ENCODE measurements at regions not wholly inside any gene's neighbourhood (a gene's known extent, or its start where the extent isn't known, plus 50 kb on each side); places are given as distances from the start of the nearest gene placed in this dataset.

DNA sequence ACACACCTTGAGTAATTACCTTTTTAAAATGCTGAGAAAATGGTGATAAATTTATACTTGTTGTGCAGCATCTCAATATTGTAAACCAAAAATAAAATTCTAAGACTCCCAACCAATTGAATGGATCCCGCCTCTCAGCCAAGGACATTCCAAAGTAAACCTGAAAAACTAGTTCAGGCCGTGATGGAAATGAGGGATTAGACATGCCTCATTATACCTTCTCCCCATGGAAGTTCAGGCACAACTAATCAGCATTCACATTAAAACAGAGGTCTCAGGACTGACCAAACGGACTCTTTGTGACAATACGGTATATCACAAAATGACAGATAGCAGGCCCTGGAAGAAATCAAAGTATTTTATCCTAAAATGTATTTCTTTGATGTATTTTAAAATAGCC is 907.4 kb upstream of the RAG2 start:
- no peaks in the 10 kb centered on the region for H3K9me2 ChIP-seq (ENCODE audit: insufficient read depth)
- no peak overlapping the region for H2AFZ ChIP-seq (ENCODE audit: low read depth, low read length, poor library complexity, severe bottlenecking)
- H3K9ac ChIP-seq (ENCODE audit: low read length), result no peak overlapping the region
- ATAC-seq (no peak), DNase-seq (ENCODE audit: low read depth, low spot score) (no peak)
- H3K9me3 ChIP-seq (ENCODE audit: control insufficient read depth in 1 of 2, insufficient read depth in 1 of 2, low read depth in 1 of 2, low read length in 2 of 2), result peaks cover 11 to 24% of the 10 kb centered on the region in 2 experiments; a peak in 2 of 4 replicates
- no peaks in the 10 kb centered on the region for H3K36me3 ChIP-seq (ENCODE audit: control insufficient read depth in 1 of 2, insufficient read depth in 2 of 2, low read length in 2 of 2)
- no peak overlapping the region for H3K4me3 ChIP-seq (replicated peaks in 1 of 2; ENCODE audit: low read depth in 1 of 2, low read length in 2 of 2)
- ChIA-PET POLR2A (no interaction called here), CTCF (no interaction called here), RAD21 (ENCODE audit: low non-redundant PET in 1 of 2, low total read pairs in 2 of 2, uncharacterized antibody in 2 of 2, unreplicated experiment in 2 of 2) (no interaction called here)
- no peaks in the 10 kb centered on the region for H4K20me1 ChIP-seq (ENCODE audit: insufficient read depth)
- no peaks in the 10 kb centered on the region for H3K79me2 ChIP-seq (ENCODE audit: insufficient read depth, low read length)
- BruUV-seq (replicated peaks), result no TSS peak
- intact Hi-C loops (cut with micrococcal nuclease), result no loop called here
- H3K4me1 ChIP-seq (ENCODE audit: control insufficient read depth in 1 of 2, insufficient read depth in 2 of 2, low read length in 2 of 2), result no peaks in the 10 kb centered on the region
- TF ChIP-seq JUND (IDR thresholded peaks at IDR 0.05) (no peak), SRF (IDR thresholded peaks at IDR 0.05; ENCODE audit: low read depth) (no peak), SP1 (IDR thresholded peaks at IDR 0.05; ENCODE audit: low read depth) (no peak), SIN3A (IDR thresholded peaks at IDR 0.05; ENCODE audit: low read depth) (no peak), POLR2AphosphoS5 (IDR thresholded peaks at IDR 0.05; ENCODE audit: low read depth, low read length) (no peak), EGR1 (IDR thresholded peaks at IDR 0.05; ENCODE audit: low read depth) (no peak), RAD21 (IDR thresholded peaks at IDR 0.05; ENCODE audit: low read depth) (no peak), ELF1 (IDR thresholded peaks at IDR 0.05; ENCODE audit: borderline replicate concordance, low read depth) (no peak), ZFX (IDR thresholded peaks at IDR 0.05) (no peak), ZNF274 (IDR thresholded peaks at IDR 0.05; ENCODE audit: low read depth, low read length) (no peak), FOSL1 (IDR thresholded peaks at IDR 0.05; ENCODE audit: low read depth) (no peak), POLR2A (IDR thresholded peaks at IDR 0.05; ENCODE audit: borderline replicate concordance, extremely low read depth, insufficient read depth, insufficient read length) (no peak), ATF3 (IDR thresholded peaks at IDR 0.05) (no peak), EZH2 (IDR thresholded peaks at IDR 0.05) (no peak), CBX3 (IDR thresholded peaks at IDR 0.05; ENCODE audit: low read depth) (no peak), YY1 (IDR thresholded peaks at IDR 0.05; ENCODE audit: extremely low read depth, insufficient replicate concordance, low read depth, low read length) (no peak)
- TF ChIP-seq, protein P1, sequence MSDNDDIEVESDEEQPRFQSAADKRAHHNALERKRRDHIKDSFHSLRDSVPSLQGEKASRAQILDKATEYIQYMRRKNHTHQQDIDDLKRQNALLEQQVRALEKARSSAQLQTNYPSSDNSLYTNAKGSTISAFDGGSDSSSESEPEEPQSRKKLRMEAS (IDR thresholded peaks at IDR 0.05), result no peak
- TF ChIP-seq, protein P2, sequence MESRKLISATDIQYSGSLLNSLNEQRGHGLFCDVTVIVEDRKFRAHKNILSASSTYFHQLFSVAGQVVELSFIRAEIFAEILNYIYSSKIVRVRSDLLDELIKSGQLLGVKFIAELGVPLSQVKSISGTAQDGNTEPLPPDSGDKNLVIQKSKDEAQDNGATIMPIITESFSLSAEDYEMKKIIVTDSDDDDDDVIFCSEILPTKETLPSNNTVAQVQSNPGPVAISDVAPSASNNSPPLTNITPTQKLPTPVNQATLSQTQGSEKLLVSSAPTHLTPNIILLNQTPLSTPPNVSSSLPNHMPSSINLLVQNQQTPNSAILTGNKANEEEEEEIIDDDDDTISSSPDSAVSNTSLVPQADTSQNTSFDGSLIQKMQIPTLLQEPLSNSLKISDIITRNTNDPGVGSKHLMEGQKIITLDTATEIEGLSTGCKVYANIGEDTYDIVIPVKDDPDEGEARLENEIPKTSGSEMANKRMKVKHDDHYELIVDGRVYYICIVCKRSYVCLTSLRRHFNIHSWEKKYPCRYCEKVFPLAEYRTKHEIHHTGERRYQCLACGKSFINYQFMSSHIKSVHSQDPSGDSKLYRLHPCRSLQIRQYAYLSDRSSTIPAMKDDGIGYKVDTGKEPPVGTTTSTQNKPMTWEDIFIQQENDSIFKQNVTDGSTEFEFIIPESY (IDR thresholded peaks at IDR 0.05; ENCODE audit: extremely low read depth, insufficient replicate concordance, low read length), result no peak
- no peak overlapping the region for H3K4me2 ChIP-seq (ENCODE audit: low read length)
- H3K27me3 ChIP-seq (ENCODE audit: insufficient read depth, low read length), result no peaks in the 10 kb centered on the region
- H3K27ac ChIP-seq (ENCODE audit: low read depth, low read length), result no peak overlapping the region
